Tibial nerve (tissue), 4 donors: ENCODE measurements at regions not wholly inside any gene's neighbourhood (a gene's known extent, or its start where the extent isn't known, plus 50 kb on each side); places are given as distances from the start of the nearest gene placed in this dataset.

Source experiments
- DNase-seq, 2 donors: peaks; one replicate each; pipeline ENCODE4 v3.0.0-alpha.2; 2019; ENCODE audit warnings: low spot score in 2 of 2
- H3K27ac ChIP-seq, 4 donors: fragments of 200-600 bp; sonication (generic) in 3 of 4; one replicate each; pipeline ENCODE4 v1.5.1; 2017 to 2019; ENCODE audit warnings: mild to moderate bottlenecking in 1 of 4
- H3K27me3 ChIP-seq, 2 donors: fragments of 200-600 bp; sonication (generic) in 1 of 2; one replicate each; pipeline versions ENCODE4 v1.5.1 to v1.6.0; 2017 to 2019
- H3K36me3 ChIP-seq, 3 donors: fragments of 200-600 bp; sonication (generic); one replicate each; pipeline ENCODE4 v1.5.1; 2018 to 2019
- H3K4me1 ChIP-seq, 4 donors: fragments of 200-600 bp; sonication (generic) in 3 of 4; one replicate each; pipeline ENCODE4 v1.5.1; 2017 to 2019
- H3K4me3 ChIP-seq, 4 donors: fragments of 200-600 bp; sonication (generic) in 3 of 4; one replicate each; pipeline ENCODE4 v1.5.1; 2017 to 2019; ENCODE audit warnings: mild to moderate bottlenecking in 1 of 4, moderate library complexity in 1 of 4
- H3K9me3 ChIP-seq, 4 donors: fragments of 200-600 bp; sonication (generic) in 3 of 4; one replicate each; pipeline ENCODE4 v1.5.1; 2017 to 2019
- EP300 ChIP-seq, 2 donors: sonication (generic); formaldehyde crosslinking; IDR thresholded peaks; one replicate each; pipeline ENCODE4 v1.6.1; 2017; ENCODE audit warnings: antibody characterized with exemption in 2 of 2, mild to moderate bottlenecking in 1 of 2
- POLR2A ChIP-seq, 2 donors: fragments of 450-650 bp; IDR thresholded peaks; one replicate each; pipeline ENCODE4 v1.6.1; 2017; ENCODE audit warnings: antibody characterized with exemption in 2 of 2, mild to moderate bottlenecking in 2 of 2, moderate library complexity in 2 of 2
- WGBS, 2 donors: methylation state at CpG; one replicate each; pipeline ENCODE4 v1.1.5; 2018; 5-methylcytosine and 5-hydroxymethylcytosine counted together
- TF ChIP-seq, protein P1 (sequence below), 5 experiments: fragments of 200-600 bp in 3 of 5; fragments of 450-650 bp in 2 of 5; sonication (generic) in 3 of 5; IDR thresholded peaks; one replicate each; pipeline ENCODE4 v1.5.1; 2016 to 2019; ENCODE audit warnings: antibody characterized with exemption in 5 of 5, mild to moderate bottlenecking in 3 of 5, moderate library complexity in 2 of 5

- no peak overlapping the region for H3K27ac ChIP-seq
- peaks cover 0 to under 1% (median 0%) of the 10 kb centered on the region in 4 donors for H3K9me3 ChIP-seq
- no peak overlapping the region for H3K4me3 ChIP-seq
- WGBS, 2 donors, result 71 to 76% methylated on average over 3 of the region's 3 CpGs
- TF ChIP-seq, protein P1, sequence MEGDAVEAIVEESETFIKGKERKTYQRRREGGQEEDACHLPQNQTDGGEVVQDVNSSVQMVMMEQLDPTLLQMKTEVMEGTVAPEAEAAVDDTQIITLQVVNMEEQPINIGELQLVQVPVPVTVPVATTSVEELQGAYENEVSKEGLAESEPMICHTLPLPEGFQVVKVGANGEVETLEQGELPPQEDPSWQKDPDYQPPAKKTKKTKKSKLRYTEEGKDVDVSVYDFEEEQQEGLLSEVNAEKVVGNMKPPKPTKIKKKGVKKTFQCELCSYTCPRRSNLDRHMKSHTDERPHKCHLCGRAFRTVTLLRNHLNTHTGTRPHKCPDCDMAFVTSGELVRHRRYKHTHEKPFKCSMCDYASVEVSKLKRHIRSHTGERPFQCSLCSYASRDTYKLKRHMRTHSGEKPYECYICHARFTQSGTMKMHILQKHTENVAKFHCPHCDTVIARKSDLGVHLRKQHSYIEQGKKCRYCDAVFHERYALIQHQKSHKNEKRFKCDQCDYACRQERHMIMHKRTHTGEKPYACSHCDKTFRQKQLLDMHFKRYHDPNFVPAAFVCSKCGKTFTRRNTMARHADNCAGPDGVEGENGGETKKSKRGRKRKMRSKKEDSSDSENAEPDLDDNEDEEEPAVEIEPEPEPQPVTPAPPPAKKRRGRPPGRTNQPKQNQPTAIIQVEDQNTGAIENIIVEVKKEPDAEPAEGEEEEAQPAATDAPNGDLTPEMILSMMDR (IDR thresholded peaks at IDR 0.05), result no peak
- TF ChIP-seq POLR2A (IDR thresholded peaks at IDR 0.05) (no peak), EP300 (IDR thresholded peaks at IDR 0.05) (no peak)
- no peak for DNase-seq
- H3K36me3 ChIP-seq, result no peaks in the 10 kb centered on the region
- H3K27me3 ChIP-seq, result no peaks in the 10 kb centered on the region
- no peaks in the 10 kb centered on the region for H3K4me1 ChIP-seq
Measured at GRCh38 chr5:61704289-61704688, 372.2 kb downstream of the ZSWIM6 start.

- Histone ChIP-seq H3K9me3 (peaks cover 0 to 11% (median 0%) of the 10 kb centered on the region in 4 donors), H3K36me3 (no peaks in the 10 kb centered on the region), H3K4me3 (no peak overlapping the region), H3K4me1 (no peaks in the 10 kb centered on the region), H3K27me3 (no peaks in the 10 kb centered on the region), H3K27ac (no peak overlapping the region)
- WGBS, 2 donors, result 52 to 72% methylated on average over 2 of the region's 2 CpGs
- TF ChIP-seq EP300 (IDR thresholded peaks at IDR 0.05), result no peak
- TF ChIP-seq, protein P1 (IDR thresholded peaks at IDR 0.05), result no peak
- no peak for TF ChIP-seq POLR2A (IDR thresholded peaks at IDR 0.05)
- no peak for DNase-seq
Measured at GRCh38 chr5:61706751-61707150, 374.7 kb downstream of the ZSWIM6 start.

DNA sequence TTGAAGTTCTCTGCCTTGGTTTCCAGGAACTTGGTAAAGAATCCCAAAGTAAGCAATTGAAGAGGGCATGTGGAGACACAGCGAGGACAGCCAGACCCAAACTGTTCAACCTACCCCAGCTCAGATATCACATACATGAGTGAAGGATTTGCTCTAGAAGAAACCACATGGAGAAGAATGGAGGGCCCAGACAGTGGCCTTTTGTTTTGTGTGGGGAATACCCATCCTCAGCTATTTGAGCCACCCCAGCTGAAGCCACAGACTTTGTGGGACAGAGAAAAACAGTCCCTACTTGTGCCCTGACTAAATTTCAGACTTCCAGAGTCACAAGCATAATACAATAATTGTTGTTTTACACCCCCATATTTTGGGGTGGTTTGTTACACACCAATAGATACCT lies 387.1 kb downstream of the ZSWIM6 start:
- Histone ChIP-seq H3K27me3 (no peaks in the 10 kb centered on the region), H3K27ac (no peak overlapping the region), H3K4me3 (no peak overlapping the region), H3K4me1 (no peaks in the 10 kb centered on the region), H3K9me3 (peaks cover 0 to 15% (median 1%) of the 10 kb centered on the region in 4 donors), H3K36me3 (no peaks in the 10 kb centered on the region)
- DNase-seq, result no peak
- 64 to 88% methylated on average over 1 of the region's 1 CpG for WGBS, 2 donors
- no peak for TF ChIP-seq POLR2A (IDR thresholded peaks at IDR 0.05)
- no peak for TF ChIP-seq EP300 (IDR thresholded peaks at IDR 0.05)
- TF ChIP-seq, protein P1 (IDR thresholded peaks at IDR 0.05), result no peak

DNA sequence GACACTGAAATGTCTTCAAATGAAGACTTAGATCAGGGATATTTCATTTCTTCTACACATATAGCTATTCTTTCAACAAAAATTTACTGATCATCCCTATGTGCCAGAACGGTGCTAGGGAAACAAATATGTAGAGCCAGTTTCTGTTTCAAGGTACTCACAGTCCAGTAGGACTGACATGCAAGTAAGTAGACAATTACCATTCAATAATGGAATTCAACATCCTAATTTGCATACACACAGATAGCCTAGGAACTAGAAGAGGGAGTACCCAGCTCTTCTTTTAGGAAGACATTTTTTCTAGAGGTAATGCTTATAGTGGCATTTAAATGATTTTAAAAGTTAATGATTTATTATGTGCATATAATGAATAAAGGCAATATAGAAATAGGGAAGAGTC lies 388.8 kb downstream of the ZSWIM6 start:
- WGBS, 2 donors, result 84 to 96% methylated on average over 1 of the region's 1 CpG
- Histone ChIP-seq H3K4me3 (no peak overlapping the region), H3K27me3 (no peaks in the 10 kb centered on the region), H3K27ac (no peak overlapping the region), H3K9me3 (peaks cover 0 to 15% (median 1%) of the 10 kb centered on the region in 4 donors), H3K4me1 (no peaks in the 10 kb centered on the region), H3K36me3 (no peaks in the 10 kb centered on the region)
- TF ChIP-seq POLR2A (IDR thresholded peaks at IDR 0.05) (no peak), EP300 (IDR thresholded peaks at IDR 0.05) (no peak)
- TF ChIP-seq, protein P1 (IDR thresholded peaks at IDR 0.05), result no peak
- DNase-seq, result no peak

GRCh38 chr5:61724102-61724501 lies 392.0 kb downstream of the ZSWIM6 start:
- Histone ChIP-seq H3K27ac (no peak overlapping the region), H3K27me3 (no peaks in the 10 kb centered on the region), H3K4me3 (no peak overlapping the region), H3K9me3 (peaks cover 0 to 15% (median 1%) of the 10 kb centered on the region in 4 donors), H3K36me3 (no peaks in the 10 kb centered on the region), H3K4me1 (no peaks in the 10 kb centered on the region)
- 96 to 97% methylated on average over 2 of the region's 2 CpGs for WGBS, 2 donors
- no peak for TF ChIP-seq POLR2A (IDR thresholded peaks at IDR 0.05)
- TF ChIP-seq EP300 (IDR thresholded peaks at IDR 0.05), result no peak
- no peak for DNase-seq

DNA sequence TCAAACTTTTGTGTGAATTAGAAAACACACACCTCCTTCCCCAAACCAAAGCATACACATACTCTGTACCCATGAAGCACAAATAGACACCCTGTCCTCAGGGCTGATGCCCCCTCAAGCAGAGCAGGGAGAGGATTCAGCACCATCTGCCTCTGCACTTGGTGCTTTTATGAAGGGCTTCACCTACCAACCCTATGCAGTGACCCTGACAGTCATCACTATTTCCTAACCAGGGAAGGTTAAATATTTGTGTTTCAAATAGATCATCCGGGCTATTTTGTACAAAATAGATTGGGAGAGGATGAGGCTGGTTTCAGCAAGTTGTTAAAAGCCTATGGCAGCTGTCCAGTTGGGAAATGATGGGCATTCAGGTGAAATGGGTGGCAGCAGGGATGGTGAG lies 396.2 kb downstream of the ZSWIM6 start:
- peaks cover 0 to 19% (median 0%) of the 10 kb centered on the region in 4 donors for H3K4me1 ChIP-seq
- 82 to 95% methylated on average over 1 of the region's 1 CpG for WGBS, 2 donors
- H3K27me3 ChIP-seq, result no peaks in the 10 kb centered on the region
- DNase-seq, result no peak
- no peak overlapping the region for H3K27ac ChIP-seq
- no peak overlapping the region for H3K4me3 ChIP-seq
- no peaks in the 10 kb centered on the region for H3K9me3 ChIP-seq
- TF ChIP-seq POLR2A (IDR thresholded peaks at IDR 0.05), result no peak
- TF ChIP-seq, protein P1 (IDR thresholded peaks at IDR 0.05), result no peak
- no peak for TF ChIP-seq EP300 (IDR thresholded peaks at IDR 0.05)
- no peaks in the 10 kb centered on the region for H3K36me3 ChIP-seq
